Stimulated activated naive CD4-positive, alpha-beta T cell (primary cell): ENCODE measurements at regions not wholly inside any gene's neighbourhood (a gene's known extent, or its start where the extent isn't known, plus 50 kb on each side); places are given as distances from the start of the nearest gene placed in this dataset.
"Not testable (repeated sequence)": the region's sequence is repeated elsewhere in the genome, so short reads cannot be mapped to it uniquely, and the experiment has no call there.

Experiments
- DNase-seq, 6 experiments: peaks; one replicate each; lab custom pipeline; 2025; lab: John Stamatoyannopoulos, UW

DNA sequence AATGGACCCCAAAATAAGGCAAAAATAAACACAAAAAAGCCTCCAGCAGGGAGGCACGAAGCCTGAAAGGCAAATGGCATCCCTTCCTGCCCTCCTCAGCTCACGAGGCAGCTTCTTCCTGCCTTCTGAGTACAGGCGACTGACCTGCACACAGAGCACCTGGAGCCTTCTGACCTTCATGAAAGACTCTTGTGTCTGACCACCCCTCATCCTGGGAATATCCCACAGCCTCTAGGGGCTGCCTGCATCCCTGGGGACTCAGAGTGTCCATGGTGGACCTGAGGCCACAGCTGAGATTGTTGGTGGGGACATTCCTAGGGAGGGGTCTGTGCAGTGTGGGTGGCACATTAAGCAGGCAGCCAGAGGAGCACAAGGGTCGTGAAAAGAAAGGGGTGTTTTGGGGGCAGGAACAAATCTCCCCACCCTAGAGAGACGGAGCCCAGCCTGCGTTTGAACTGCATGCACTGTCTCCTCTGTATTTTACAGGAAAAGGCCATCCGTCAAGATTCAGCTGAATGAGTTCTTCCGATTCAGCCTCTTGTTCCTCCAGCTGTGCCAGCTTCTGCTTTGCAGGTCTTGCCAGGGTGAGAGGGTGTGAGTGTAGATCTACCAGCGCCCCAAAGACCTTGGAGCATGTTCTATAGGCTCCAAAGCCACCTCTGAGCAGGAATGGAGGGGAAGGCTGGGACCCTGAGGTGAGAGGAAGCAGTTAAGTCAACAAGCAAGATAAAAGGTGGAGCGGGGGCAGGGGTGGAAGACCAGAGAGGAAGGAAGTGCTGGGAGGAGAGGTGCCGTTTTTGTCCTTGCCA is 80.4 kb upstream of the MEF2A start:
- DNase-seq, result peak in 2 of 6 experiments; percentile 9 to 35

GRCh38 chr15:99485992-99486370 is 79.8 kb upstream of the MEF2A start:
- DNase-seq, result peak in 2 of 6 experiments; percentile 9 to 43

GRCh38 chr15:99486371-99487336 is 79.1 kb upstream of the MEF2A start:
- peak in 3 of 6 experiments; percentile 2 to 41 (median 3) for DNase-seq

- no peak for DNase-seq
Measured at GRCh38 chr15:99487337-99487730, 78.5 kb upstream of the MEF2A start.

DNA sequence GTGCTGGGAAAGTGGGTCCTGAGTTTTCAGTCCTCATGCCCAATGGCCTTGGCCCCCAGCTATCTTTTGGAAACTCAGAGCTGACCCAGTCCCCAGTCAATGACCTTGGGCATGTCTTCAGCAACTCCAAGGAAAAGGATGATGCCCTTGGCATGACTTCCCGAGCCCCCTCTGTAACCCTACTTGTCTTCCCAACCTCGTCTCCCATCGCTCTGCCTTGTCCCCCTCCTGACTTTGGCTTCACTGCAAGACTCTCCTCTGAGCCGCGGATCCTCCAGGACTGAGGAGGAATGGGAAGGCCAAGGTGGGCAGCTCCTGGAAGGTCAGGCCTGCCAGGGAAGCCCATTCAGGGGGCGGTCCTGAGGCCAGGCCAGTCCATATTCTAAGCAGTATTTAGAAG is 73.5 kb upstream of the MEF2A start:
- DNase-seq, result no peak

GRCh38 chr15:99492716-99493115 is 73.1 kb upstream of the MEF2A start:
- DNase-seq, result no peak

- DNase-seq, result no peak
Measured at GRCh38 chr15:99493461-99493860, 72.3 kb upstream of the MEF2A start.

- not testable (repeated sequence) for DNase-seq
Measured at GRCh38 chr15:99494536-99495233, 71.1 kb upstream of the MEF2A start.

GRCh38 chr15:99495430-99496301 is 70.1 kb upstream of the MEF2A start:
- DNase-seq, result peak in 2 of 6 experiments; percentile 4 to 41

DNA sequence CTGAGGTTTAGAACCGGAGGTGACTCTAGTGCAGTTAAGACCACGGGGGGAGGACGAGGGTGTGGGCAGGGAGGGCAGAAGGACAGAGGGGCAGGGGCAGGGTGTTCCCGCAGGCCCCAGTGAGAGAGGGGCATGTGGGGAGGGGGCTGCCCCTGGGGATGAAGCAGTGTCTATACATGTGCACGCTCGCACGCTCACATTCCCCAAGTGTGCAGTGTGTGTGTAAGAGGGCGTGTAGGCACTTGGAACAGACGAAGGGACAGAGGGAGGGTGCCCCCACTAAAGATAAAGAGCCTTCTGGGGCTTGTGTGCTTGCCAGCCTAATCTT is 69.5 kb upstream of the MEF2A start:
- DNase-seq, result no peak

GRCh38 chr15:99502182-99502581 is 63.6 kb upstream of the MEF2A start:
- no peak for DNase-seq

- DNase-seq, result no peak
Measured at GRCh38 chr15:99502661-99503060, 63.1 kb upstream of the MEF2A start.

DNA sequence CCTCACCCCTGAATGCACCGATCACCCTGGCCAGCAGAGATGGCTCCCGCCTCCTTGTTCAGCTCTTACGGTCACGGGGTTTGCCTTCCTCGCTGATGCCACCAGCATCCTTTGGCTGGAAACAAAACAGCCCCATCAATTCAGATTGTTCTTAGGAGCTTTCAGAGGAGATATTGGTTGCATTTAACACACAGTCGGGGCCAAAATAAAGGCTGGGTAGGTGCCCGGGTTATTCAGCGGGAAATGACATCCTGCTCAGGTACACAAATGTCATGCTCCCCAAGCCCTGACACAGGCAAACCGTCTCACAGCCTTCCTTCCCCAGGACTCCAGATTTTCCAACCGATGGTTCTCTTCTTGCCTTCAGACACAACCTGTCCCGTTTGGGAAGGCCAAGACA is 62.4 kb upstream of the MEF2A start:
- DNase-seq, result no peak

- DNase-seq, result no peak
Measured at GRCh38 chr15:99504071-99504822, 61.5 kb upstream of the MEF2A start.

DNA sequence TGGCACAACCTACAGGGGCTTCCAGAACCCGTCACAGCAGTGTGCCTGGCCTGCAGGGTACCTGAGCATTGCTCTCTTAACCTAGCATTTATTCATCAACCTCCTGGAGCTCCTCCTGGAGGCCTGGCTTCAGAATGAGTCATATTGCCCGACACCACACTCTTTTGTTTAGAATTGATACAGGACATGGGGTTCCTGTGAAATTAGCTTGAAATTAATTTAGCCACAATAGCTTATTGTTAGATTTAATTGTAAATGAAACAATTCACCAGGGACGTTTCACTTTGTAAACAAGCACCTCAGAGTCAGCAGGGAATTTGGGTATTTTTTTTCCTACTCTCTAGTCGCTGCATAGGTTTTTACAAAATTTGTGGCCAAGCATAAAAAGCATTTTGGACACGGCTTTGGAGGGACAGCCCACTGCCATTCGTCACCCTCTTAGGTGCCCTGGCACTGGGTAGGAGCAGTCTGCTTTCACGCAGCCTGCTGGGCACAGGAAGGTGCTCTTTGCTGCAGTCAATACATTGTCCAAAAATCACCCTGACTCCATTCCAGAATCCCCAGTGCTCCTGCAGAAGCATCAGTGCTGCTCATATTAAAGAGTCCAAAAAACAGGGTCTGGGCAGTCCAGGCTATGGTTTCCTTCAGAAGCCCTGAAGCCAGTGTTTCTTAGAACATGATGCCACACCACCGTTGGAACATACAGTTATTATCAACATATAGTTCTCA is 60.8 kb upstream of the MEF2A start:
- DNase-seq, result no peak

DNA sequence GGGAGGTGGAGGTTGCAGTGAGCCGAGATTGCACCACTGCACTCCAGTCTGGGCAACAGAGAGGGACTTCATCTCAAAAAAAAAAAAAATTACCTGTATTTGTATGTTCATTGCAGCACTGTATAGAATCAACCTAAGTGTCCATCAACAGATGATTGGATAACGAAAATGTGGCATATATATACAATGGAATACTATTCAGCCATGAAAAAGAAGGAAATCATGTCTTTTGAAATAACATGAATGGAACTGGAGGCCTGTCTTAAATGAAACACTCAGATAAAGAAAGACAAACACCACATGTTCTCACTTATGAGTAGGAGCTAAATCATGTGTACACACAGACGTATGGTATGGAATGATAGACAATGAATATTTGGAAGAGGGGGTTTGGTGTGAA is 59.4 kb upstream of the MEF2A start:
- no peak for DNase-seq

GRCh38 chr15:99507016-99507503 is 58.7 kb upstream of the MEF2A start:
- DNase-seq, result no peak

- DNase-seq, result no peak
Measured at GRCh38 chr15:99507504-99508310, 58.1 kb upstream of the MEF2A start.

GRCh38 chr15:99508311-99508645 is 57.5 kb upstream of the MEF2A start:
- no peak for DNase-seq
